ENCODE measurements at regions not wholly inside any gene's neighbourhood (a gene's known extent, or its start where the extent isn't known, plus 50 kb on each side); places are given as distances from the start of the nearest gene placed in this dataset.

DNA sequence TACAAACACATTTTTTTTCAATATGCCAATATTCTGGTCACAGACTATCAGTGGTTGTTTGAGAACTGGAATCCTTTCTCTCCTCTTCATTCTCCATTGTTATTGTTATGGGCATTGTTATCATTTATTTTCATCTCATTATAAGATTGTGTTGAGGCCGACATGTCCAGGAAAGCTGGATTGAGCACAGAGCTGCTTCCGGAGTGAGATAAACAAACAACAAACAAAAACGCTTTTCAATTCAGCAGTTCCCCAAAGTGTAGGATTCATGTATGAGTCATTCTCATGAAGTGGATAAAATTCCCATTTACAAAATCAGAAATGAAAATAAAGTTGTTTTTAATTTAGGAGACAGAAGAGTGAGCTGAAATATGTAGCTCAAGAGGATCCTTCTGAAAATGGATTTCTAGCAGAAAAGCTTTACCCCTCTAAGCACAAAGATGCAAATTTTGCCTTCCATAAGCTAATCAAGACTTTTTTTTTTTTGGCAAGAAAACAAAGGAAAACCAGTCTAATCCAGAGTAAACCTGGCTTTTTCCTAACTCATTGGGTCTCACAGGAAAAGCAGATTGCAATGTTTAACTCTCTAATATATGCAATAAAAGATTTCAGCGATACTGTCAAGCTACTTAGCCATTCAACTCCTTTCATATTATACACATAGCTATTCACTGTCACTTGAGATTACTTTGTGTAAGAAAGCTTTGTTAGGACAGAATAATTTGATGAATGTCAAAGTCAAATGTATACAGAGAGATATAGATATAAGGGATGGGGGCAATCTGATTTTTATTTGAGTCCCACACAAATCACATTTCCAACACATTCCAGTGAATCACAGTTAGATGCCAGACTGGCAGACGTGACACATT, 1441.7 kb upstream of the CELF4 start:
- Histone ChIP-seq H3K9me3 (ENCODE audit: control insufficient read depth in 2 of 2, insufficient read depth in 1 of 2, low read depth in 1 of 2, low read length in 1 of 2) (peaks cover 0 to 3% of the 10 kb centered on the region in 2 donors), H3K4me1 (ENCODE audit: control insufficient read depth in 2 of 2, insufficient read depth in 2 of 2, low read length in 1 of 2) (no peaks in the 10 kb centered on the region), H3K36me3 (ENCODE audit: control insufficient read depth in 2 of 2, insufficient read depth in 2 of 2, low read length in 1 of 2) (no peaks in the 10 kb centered on the region), H3K27me3 (ENCODE audit: control insufficient read depth in 1 of 2, insufficient read depth in 2 of 2, low read length in 2 of 2) (no peaks in the 10 kb centered on the region), H3K27ac (ENCODE audit: low read depth in 2 of 2, low read length in 1 of 2) (no peak overlapping the region), H3K4me3 (ENCODE audit: low read depth in 1 of 2, low read length in 2 of 2) (no peak overlapping the region)
- 56 to 70% methylated on average over 5 of the region's 5 CpGs for WGBS, 2 donors

DNA sequence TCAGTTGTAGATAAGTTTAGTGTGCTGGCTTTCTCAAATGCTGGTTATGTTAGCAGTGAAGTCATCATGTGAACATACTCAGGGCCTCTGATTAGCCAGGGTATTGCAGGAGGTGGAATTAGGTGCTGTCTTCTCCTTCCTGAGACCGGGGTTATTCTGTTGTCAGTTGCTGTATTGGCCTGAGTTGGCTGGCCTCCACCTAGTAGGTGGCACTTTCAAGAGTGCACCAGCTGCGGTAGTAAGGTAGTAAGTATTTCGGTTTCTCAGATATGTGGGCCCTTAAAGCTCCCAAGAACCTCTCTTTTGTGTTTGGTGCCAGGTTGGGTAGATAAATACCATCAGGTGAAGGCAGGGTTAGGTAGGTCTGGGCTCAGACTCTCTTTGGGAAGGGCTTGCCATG, 1430.5 kb upstream of the CELF4 start:
- no peaks in the 10 kb centered on the region for H3K36me3 ChIP-seq (ENCODE audit: control insufficient read depth in 2 of 2, insufficient read depth in 2 of 2, low read length in 1 of 2)
- no peak overlapping the region for H3K4me3 ChIP-seq (ENCODE audit: low read depth in 1 of 2, low read length in 2 of 2)
- no peaks in the 10 kb centered on the region for H3K27me3 ChIP-seq (ENCODE audit: control insufficient read depth in 1 of 2, insufficient read depth in 2 of 2, low read length in 2 of 2)
- WGBS, 2 donors: 89 to 91% methylated on average over 3 of the region's 3 CpGs
- H3K27ac ChIP-seq (ENCODE audit: low read depth in 2 of 2, low read length in 1 of 2): no peak overlapping the region
- no peaks in the 10 kb centered on the region for H3K9me3 ChIP-seq (ENCODE audit: control insufficient read depth in 2 of 2, insufficient read depth in 1 of 2, low read depth in 1 of 2, low read length in 1 of 2)
- H3K4me1 ChIP-seq (ENCODE audit: control insufficient read depth in 2 of 2, insufficient read depth in 2 of 2, low read length in 1 of 2): no peaks in the 10 kb centered on the region

DNA sequence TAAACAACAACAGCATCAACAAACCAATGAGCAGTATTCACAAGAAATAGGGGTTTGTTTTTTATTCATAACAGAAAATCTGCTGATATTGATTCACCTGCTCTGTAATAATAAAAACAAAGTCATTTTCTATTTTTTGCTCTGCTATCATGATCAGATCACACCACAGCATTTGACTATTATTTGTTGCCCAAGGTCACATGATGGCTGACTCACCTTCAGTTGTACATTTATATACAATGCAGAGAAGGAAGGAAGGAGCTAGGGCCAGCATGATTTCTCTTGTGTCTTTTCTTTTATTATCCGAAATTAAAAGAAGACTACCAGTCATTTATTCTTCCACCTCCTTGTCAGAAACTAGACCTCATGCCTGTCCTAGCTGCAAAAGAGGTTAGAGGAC, 1427.7 kb upstream of the CELF4 start:
- Histone ChIP-seq H3K9me3 (ENCODE audit: control insufficient read depth in 2 of 2, insufficient read depth in 1 of 2, low read depth in 1 of 2, low read length in 1 of 2) (no peaks in the 10 kb centered on the region), H3K4me3 (ENCODE audit: low read depth in 1 of 2, low read length in 2 of 2) (no peak overlapping the region), H3K36me3 (ENCODE audit: control insufficient read depth in 2 of 2, insufficient read depth in 2 of 2, low read length in 1 of 2) (no peaks in the 10 kb centered on the region), H3K27me3 (ENCODE audit: control insufficient read depth in 1 of 2, insufficient read depth in 2 of 2, low read length in 2 of 2) (no peaks in the 10 kb centered on the region), H3K27ac (ENCODE audit: low read depth in 2 of 2, low read length in 1 of 2) (no peak overlapping the region), H3K4me1 (ENCODE audit: control insufficient read depth in 2 of 2, insufficient read depth in 2 of 2, low read length in 1 of 2) (no peaks in the 10 kb centered on the region)
- WGBS, 2 donors: 77 to 79% methylated on average over 1 of the region's 1 CpG

DNA sequence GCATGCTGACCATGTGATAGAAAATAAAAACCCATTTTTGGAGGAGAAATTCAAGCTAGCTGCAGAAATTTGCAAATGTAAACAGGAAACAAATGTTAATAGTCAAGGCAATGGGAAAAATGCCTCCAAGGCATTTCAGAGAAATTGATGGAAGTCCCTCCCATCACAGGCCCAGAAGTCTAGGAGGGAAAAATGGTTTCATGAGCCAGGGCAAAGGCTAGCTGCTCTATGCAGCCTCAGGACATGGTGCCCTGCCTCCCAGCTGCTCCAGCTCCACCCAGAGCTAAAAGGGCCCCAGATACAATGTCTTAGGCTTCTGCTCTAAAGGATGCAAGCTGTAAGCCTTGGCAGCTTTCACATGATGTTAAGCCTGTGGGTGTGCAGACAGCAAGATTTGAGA, 1419.4 kb upstream of the CELF4 start:
- Histone ChIP-seq H3K36me3 (ENCODE audit: control insufficient read depth in 2 of 2, insufficient read depth in 2 of 2, low read length in 1 of 2) (no peaks in the 10 kb centered on the region), H3K27ac (ENCODE audit: low read depth in 2 of 2, low read length in 1 of 2) (no peak overlapping the region), H3K4me1 (ENCODE audit: control insufficient read depth in 2 of 2, insufficient read depth in 2 of 2, low read length in 1 of 2) (no peaks in the 10 kb centered on the region), H3K27me3 (ENCODE audit: control insufficient read depth in 1 of 2, insufficient read depth in 2 of 2, low read length in 2 of 2) (no peaks in the 10 kb centered on the region), H3K9me3 (ENCODE audit: control insufficient read depth in 2 of 2, insufficient read depth in 1 of 2, low read depth in 1 of 2, low read length in 1 of 2) (no peaks in the 10 kb centered on the region), H3K4me3 (ENCODE audit: low read depth in 1 of 2, low read length in 2 of 2) (no peak overlapping the region)

DNA sequence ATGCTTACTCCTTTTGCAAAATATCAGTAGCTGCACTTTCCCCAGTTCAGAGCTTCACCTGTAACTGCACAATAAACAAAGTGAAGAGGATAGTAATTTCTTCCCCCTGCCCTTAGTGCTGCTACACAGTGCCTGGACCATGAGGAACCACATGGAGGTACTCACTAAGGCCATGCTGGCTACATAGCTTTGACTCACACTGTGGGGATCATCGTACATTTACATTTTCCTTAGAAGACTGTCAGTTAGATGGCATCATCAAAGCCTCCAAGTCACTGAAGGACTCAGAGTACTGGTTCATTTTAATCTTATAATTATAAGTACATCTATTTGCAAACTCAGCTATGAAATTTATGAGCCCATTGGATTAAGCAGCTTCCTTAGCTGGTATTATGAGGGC, 1416.5 kb upstream of the CELF4 start:
- no peaks in the 10 kb centered on the region for H3K27me3 ChIP-seq (ENCODE audit: control insufficient read depth in 1 of 2, insufficient read depth in 2 of 2, low read length in 2 of 2)
- no peaks in the 10 kb centered on the region for H3K4me1 ChIP-seq (ENCODE audit: control insufficient read depth in 2 of 2, insufficient read depth in 2 of 2, low read length in 1 of 2)
- H3K36me3 ChIP-seq (ENCODE audit: control insufficient read depth in 2 of 2, insufficient read depth in 2 of 2, low read length in 1 of 2): no peaks in the 10 kb centered on the region
- H3K27ac ChIP-seq (ENCODE audit: low read depth in 2 of 2, low read length in 1 of 2): no peak overlapping the region
- H3K9me3 ChIP-seq (ENCODE audit: control insufficient read depth in 2 of 2, insufficient read depth in 1 of 2, low read depth in 1 of 2, low read length in 1 of 2): no peaks in the 10 kb centered on the region
- no peak overlapping the region for H3K4me3 ChIP-seq (ENCODE audit: low read depth in 1 of 2, low read length in 2 of 2)
- WGBS, 2 donors: 81 to 85% methylated on average over 1 of the region's 1 CpG

DNA sequence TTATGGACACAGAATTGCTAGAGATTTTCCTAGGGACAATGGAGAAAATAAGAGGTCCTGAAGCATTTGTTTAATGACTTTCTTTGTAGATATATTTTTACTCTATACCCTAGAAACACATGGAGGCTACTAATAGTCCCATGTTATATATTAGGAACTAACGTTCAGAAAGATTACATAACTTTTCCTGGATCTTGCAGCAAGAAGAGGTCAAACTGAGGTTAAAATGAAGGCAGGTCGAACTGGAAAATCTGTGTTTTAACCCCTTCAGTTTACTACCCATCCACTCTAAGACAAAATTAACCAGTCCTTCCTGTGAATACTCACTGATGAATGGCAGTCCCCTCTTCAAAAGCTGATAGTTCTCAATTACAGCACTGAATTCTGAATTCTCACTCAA, 1415.8 kb upstream of the CELF4 start:
- Histone ChIP-seq H3K36me3 (ENCODE audit: control insufficient read depth in 2 of 2, insufficient read depth in 2 of 2, low read length in 1 of 2) (no peaks in the 10 kb centered on the region), H3K27me3 (ENCODE audit: control insufficient read depth in 1 of 2, insufficient read depth in 2 of 2, low read length in 2 of 2) (no peaks in the 10 kb centered on the region), H3K4me3 (ENCODE audit: low read depth in 1 of 2, low read length in 2 of 2) (no peak overlapping the region), H3K27ac (ENCODE audit: low read depth in 2 of 2, low read length in 1 of 2) (no peak overlapping the region), H3K9me3 (ENCODE audit: control insufficient read depth in 2 of 2, insufficient read depth in 1 of 2, low read depth in 1 of 2, low read length in 1 of 2) (no peaks in the 10 kb centered on the region), H3K4me1 (ENCODE audit: control insufficient read depth in 2 of 2, insufficient read depth in 2 of 2, low read length in 1 of 2) (no peaks in the 10 kb centered on the region)
- 3 to 5% methylated on average over 2 of the region's 2 CpGs for WGBS, 2 donors

DNA sequence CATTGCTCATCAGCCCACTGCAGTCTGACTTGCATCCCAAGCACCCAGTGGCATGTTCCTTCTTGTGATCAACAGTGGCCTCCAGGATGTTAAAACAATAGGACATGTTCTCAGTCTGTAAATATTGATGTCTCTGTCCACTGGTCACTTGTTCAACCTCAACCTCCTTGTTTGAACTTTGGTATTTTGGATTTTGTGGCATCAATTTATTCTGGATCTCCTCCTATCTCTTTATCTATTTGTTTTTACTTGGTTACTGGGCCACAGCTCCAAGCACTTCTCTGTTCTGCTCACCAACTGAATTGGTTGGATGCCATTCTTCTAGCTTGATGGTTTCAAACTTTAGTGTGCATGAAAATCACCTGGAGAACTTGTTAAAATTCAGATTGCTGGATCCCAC, 1414.8 kb upstream of the CELF4 start:
- H3K9me3 ChIP-seq (ENCODE audit: control insufficient read depth in 2 of 2, insufficient read depth in 1 of 2, low read depth in 1 of 2, low read length in 1 of 2): peaks cover 0 to 2% of the 10 kb centered on the region in 2 donors
- no peaks in the 10 kb centered on the region for H3K4me1 ChIP-seq (ENCODE audit: control insufficient read depth in 2 of 2, insufficient read depth in 2 of 2, low read length in 1 of 2)
- no peaks in the 10 kb centered on the region for H3K36me3 ChIP-seq (ENCODE audit: control insufficient read depth in 2 of 2, insufficient read depth in 2 of 2, low read length in 1 of 2)
- no peak overlapping the region for H3K27ac ChIP-seq (ENCODE audit: low read depth in 2 of 2, low read length in 1 of 2)
- no peaks in the 10 kb centered on the region for H3K27me3 ChIP-seq (ENCODE audit: control insufficient read depth in 1 of 2, insufficient read depth in 2 of 2, low read length in 2 of 2)
- H3K4me3 ChIP-seq (ENCODE audit: low read depth in 1 of 2, low read length in 2 of 2): no peak overlapping the region

DNA sequence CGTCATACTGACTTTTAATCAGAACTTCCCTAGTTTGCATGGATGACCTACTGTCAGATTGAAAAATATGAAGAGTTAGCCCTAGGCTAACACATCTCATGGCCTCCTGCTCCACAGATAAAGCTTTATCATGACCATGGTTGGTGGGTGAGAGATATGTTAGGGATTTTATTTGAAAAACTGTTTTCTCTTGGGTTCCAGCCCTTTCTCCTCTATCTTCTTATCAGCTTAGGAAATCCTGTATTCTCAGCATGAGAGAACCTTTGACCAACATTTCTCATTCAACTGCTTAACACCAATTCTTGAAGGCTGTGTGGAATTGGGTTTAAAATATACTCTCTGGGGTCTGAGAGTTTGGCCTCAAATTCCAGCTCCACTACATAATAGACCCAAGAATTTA, 1407.0 kb upstream of the CELF4 start:
- H3K27me3 ChIP-seq (ENCODE audit: control insufficient read depth in 1 of 2, insufficient read depth in 2 of 2, low read length in 2 of 2): no peaks in the 10 kb centered on the region
- 83 to 93% methylated on average over 1 of the region's 1 CpG for WGBS, 2 donors
- no peaks in the 10 kb centered on the region for H3K36me3 ChIP-seq (ENCODE audit: control insufficient read depth in 2 of 2, insufficient read depth in 2 of 2, low read length in 1 of 2)
- peaks cover 2 to 3% of the 10 kb centered on the region in 2 donors for H3K9me3 ChIP-seq (ENCODE audit: control insufficient read depth in 2 of 2, insufficient read depth in 1 of 2, low read depth in 1 of 2, low read length in 1 of 2)
- H3K4me1 ChIP-seq (ENCODE audit: control insufficient read depth in 2 of 2, insufficient read depth in 2 of 2, low read length in 1 of 2): no peaks in the 10 kb centered on the region
- H3K27ac ChIP-seq (ENCODE audit: low read depth in 2 of 2, low read length in 1 of 2): no peak overlapping the region
- no peak overlapping the region for H3K4me3 ChIP-seq (ENCODE audit: low read depth in 1 of 2, low read length in 2 of 2)

DNA sequence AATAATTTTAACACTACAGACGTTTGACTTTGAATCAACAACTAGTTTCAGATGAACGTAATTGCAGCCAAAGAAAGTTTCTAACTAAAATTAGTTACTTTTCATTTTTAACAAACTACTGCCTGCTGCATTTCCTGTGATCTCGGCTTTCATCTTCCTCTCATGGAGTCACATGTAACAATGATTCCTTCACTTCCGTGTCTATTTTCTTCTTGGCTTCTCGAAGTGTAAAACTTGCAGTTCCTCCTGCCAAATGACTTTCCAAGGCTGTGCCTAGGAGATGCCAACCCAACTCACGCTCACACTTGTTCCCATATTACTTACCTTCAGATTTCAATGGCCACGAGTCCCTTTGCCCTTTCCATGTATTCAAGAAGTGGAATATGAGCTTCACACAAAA, 1406.3 kb upstream of the CELF4 start:
- no peaks in the 10 kb centered on the region for H3K4me1 ChIP-seq (ENCODE audit: control insufficient read depth in 2 of 2, insufficient read depth in 2 of 2, low read length in 1 of 2)
- no peaks in the 10 kb centered on the region for H3K27me3 ChIP-seq (ENCODE audit: control insufficient read depth in 1 of 2, insufficient read depth in 2 of 2, low read length in 2 of 2)
- peaks cover 2 to 3% of the 10 kb centered on the region in 2 donors for H3K9me3 ChIP-seq (ENCODE audit: control insufficient read depth in 2 of 2, insufficient read depth in 1 of 2, low read depth in 1 of 2, low read length in 1 of 2)
- WGBS, 2 donors: 65 to 67% methylated on average over 7 of the region's 7 CpGs
- no peaks in the 10 kb centered on the region for H3K36me3 ChIP-seq (ENCODE audit: control insufficient read depth in 2 of 2, insufficient read depth in 2 of 2, low read length in 1 of 2)
- no peak overlapping the region for H3K4me3 ChIP-seq (ENCODE audit: low read depth in 1 of 2, low read length in 2 of 2)
- no peak overlapping the region for H3K27ac ChIP-seq (ENCODE audit: low read depth in 2 of 2, low read length in 1 of 2)

DNA sequence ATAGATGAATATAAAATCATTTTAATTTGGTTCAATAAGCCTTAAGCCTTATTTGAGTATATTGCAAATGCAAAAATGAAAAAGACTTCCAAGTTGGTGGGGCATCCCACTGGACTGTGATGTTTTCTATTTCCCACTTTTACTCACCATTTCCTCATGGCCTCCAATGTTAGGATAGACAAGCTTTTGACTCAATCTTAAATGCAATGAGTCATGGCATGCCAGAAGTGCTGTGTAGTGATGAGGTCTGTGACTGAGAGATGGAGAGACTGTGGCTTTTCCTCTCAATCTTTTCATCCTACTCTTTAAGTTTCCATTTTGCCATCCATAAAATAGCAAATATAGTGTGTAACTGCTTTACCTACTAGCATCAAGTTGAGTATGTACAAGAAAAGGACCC, 1401.2 kb upstream of the CELF4 start:
- no peaks in the 10 kb centered on the region for H3K36me3 ChIP-seq (ENCODE audit: control insufficient read depth in 2 of 2, insufficient read depth in 2 of 2, low read length in 1 of 2)
- no peaks in the 10 kb centered on the region for H3K27me3 ChIP-seq (ENCODE audit: control insufficient read depth in 1 of 2, insufficient read depth in 2 of 2, low read length in 2 of 2)
- H3K4me3 ChIP-seq (ENCODE audit: low read depth in 1 of 2, low read length in 2 of 2): no peak overlapping the region
- H3K27ac ChIP-seq (ENCODE audit: low read depth in 2 of 2, low read length in 1 of 2): no peak overlapping the region
- no peaks in the 10 kb centered on the region for H3K9me3 ChIP-seq (ENCODE audit: control insufficient read depth in 2 of 2, insufficient read depth in 1 of 2, low read depth in 1 of 2, low read length in 1 of 2)
- no peaks in the 10 kb centered on the region for H3K4me1 ChIP-seq (ENCODE audit: control insufficient read depth in 2 of 2, insufficient read depth in 2 of 2, low read length in 1 of 2)

All from esophagus (tissue), 2 donors.